GM21390 (cell line): ENCODE measurements at regions not wholly inside any gene's neighbourhood (a gene's known extent, or its start where the extent isn't known, plus 50 kb on each side); places are given as distances from the start of the nearest gene placed in this dataset.
A peak's percentile ranks its signal among the peaks of the same experiment; 100 is the strongest.

Source experiments
- ATAC-seq: cut with Tn5 transposase; IDR thresholded peaks from one replicate; pipeline ENCODE4 v1.9.1; 2021; ENCODE audit not compliant: unreplicated experiment

GRCh38 chr3:124174910-124175874 is 183.3 kb upstream of the ROPN1 start:
- ATAC-seq: no peak

- no peak for ATAC-seq
Measured at GRCh38 chr3:124177071-124177470, 185.1 kb upstream of the ROPN1 start.

- ATAC-seq: no peak
Measured at GRCh38 chr3:124178531-124178930, 186.6 kb upstream of the ROPN1 start.

GRCh38 chr3:124200407-124200806 is 208.5 kb upstream of the ROPN1 start:
- no peak for ATAC-seq

GRCh38 chr3:124201226-124201625 is 209.3 kb upstream of the ROPN1 start:
- no peak for ATAC-seq

GRCh38 chr3:124201786-124202185 is 209.9 kb upstream of the ROPN1 start:
- no peak for ATAC-seq

- ATAC-seq: no peak
Measured at GRCh38 chr3:124202754-124203153, 210.8 kb upstream of the ROPN1 start.

- no peak for ATAC-seq
Measured at GRCh38 chr3:124203292-124203691, 211.4 kb upstream of the ROPN1 start.

GRCh38 chr3:124206225-124207055 is 214.5 kb upstream of the ROPN1 start:
- ATAC-seq: no peak

GRCh38 chr3:124207077-124207476 is 215.2 kb upstream of the ROPN1 start:
- no peak for ATAC-seq

GRCh38 chr3:124207873-124208485 is 216.1 kb upstream of the ROPN1 start:
- peak; percentile 79 for ATAC-seq

- no peak for ATAC-seq
Measured at GRCh38 chr3:124209426-124209825, 217.5 kb upstream of the ROPN1 start.

GRCh38 chr3:124210899-124211298 is 219.0 kb upstream of the ROPN1 start:
- ATAC-seq: no peak

- no peak for ATAC-seq
Measured at GRCh38 chr3:124213641-124214040, 221.7 kb upstream of the ROPN1 start.

GRCh38 chr3:124217542-124217941 is 225.6 kb upstream of the ROPN1 start:
- ATAC-seq: no peak

- no peak for ATAC-seq
Measured at GRCh38 chr3:124221422-124221821, 229.5 kb upstream of the ROPN1 start.

- ATAC-seq: no peak
Measured at GRCh38 chr3:124223853-124224252, 231.9 kb upstream of the ROPN1 start.

- no peak for ATAC-seq
Measured at GRCh38 chr3:124227150-124227630, 235.3 kb upstream of the ROPN1 start.

- ATAC-seq: no peak
Measured at GRCh38 chr3:124229420-124229819, 237.5 kb upstream of the ROPN1 start.

GRCh38 chr3:124229836-124230235 is 237.9 kb upstream of the ROPN1 start:
- no peak for ATAC-seq

GRCh38 chr3:124230432-124230831 is 238.5 kb upstream of the ROPN1 start:
- ATAC-seq: no peak
